ENCODE measurements at regions not wholly inside any gene's neighbourhood (a gene's known extent, or its start where the extent isn't known, plus 50 kb on each side); places are given as distances from the start of the nearest gene placed in this dataset.
"Not testable (repeated sequence)": the region's sequence is repeated elsewhere in the genome, so short reads cannot be mapped to it uniquely, and the experiment has no call there.

DNA sequence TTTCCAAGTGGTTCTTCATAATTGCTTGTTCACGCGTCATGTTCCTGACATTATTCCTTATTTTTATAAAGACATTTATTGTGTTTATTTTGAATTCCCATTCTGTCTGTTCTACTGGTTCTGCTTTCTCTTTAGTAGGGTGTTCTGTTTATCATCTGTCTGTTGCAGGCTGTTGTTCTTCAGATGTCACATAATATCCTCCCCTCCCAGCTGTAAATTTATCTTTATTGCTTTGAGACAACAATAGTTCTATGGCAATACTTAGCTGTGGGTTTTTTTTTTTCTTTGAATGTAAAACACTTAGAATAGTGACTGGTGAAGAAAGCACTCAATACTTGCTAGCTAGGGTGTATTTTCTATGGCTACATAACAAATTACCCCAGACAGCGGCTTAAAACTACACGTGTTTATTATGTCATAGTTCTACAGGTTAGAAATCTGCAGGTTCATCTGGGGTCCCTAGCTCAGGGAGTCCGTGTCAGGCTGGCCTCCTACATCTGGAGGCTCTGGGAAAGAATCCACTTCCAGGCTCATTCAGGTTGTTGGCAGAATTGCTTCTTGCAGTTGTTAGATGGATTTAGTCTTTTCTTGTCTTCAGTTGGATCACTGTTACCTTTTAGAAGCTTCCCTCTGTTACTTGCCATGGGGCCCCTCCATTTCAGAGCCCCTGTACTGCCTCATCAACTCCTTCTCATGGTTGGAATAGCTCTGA is 63.4 kb upstream of the ENPEP start:
- ChIA-PET CTCF (no interaction called here), POLR2A (ENCODE audit: low non-redundant PET) (no interaction called here)
- Histone ChIP-seq H3K36me3 (ENCODE audit: insufficient read depth, low read length, poor library complexity, severe bottlenecking) (no peaks in the 10 kb centered on the region), H3K4me3 (ENCODE audit: low read depth, low read length, poor library complexity, severe bottlenecking) (no peak overlapping the region), H3K4me1 (ENCODE audit: insufficient read depth, low read length, poor library complexity, severe bottlenecking) (peaks cover 12% of the 10 kb centered on the region), H3K9me3 (ENCODE audit: low read depth, low read length, poor library complexity, severe bottlenecking) (no peaks in the 10 kb centered on the region), H3K27me3 (replicated peaks; ENCODE audit: insufficient read depth, low read depth, low read length, poor library complexity) (no peaks in the 10 kb centered on the region), H3K27ac (ENCODE audit: low read depth, low read length, poor library complexity, severe bottlenecking) (no peak overlapping the region)
- DNase-seq (ENCODE audit: low spot score): no peak
- intact Hi-C loops (cut with micrococcal nuclease; ENCODE audit: unreplicated experiment): no loop called here
- no TSS peak for BruUV-seq (replicated peaks)
- TF ChIP-seq, protein P1, sequence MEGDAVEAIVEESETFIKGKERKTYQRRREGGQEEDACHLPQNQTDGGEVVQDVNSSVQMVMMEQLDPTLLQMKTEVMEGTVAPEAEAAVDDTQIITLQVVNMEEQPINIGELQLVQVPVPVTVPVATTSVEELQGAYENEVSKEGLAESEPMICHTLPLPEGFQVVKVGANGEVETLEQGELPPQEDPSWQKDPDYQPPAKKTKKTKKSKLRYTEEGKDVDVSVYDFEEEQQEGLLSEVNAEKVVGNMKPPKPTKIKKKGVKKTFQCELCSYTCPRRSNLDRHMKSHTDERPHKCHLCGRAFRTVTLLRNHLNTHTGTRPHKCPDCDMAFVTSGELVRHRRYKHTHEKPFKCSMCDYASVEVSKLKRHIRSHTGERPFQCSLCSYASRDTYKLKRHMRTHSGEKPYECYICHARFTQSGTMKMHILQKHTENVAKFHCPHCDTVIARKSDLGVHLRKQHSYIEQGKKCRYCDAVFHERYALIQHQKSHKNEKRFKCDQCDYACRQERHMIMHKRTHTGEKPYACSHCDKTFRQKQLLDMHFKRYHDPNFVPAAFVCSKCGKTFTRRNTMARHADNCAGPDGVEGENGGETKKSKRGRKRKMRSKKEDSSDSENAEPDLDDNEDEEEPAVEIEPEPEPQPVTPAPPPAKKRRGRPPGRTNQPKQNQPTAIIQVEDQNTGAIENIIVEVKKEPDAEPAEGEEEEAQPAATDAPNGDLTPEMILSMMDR (conservative IDR thresholded peaks at IDR 0.05; ENCODE audit: low read depth, low read length): no peak
- TF ChIP-seq EZH2 (IDR thresholded peaks at IDR 0.05; ENCODE audit: borderline replicate concordance, low read depth, low read length, poor library complexity, severe bottlenecking): no peak

DNA sequence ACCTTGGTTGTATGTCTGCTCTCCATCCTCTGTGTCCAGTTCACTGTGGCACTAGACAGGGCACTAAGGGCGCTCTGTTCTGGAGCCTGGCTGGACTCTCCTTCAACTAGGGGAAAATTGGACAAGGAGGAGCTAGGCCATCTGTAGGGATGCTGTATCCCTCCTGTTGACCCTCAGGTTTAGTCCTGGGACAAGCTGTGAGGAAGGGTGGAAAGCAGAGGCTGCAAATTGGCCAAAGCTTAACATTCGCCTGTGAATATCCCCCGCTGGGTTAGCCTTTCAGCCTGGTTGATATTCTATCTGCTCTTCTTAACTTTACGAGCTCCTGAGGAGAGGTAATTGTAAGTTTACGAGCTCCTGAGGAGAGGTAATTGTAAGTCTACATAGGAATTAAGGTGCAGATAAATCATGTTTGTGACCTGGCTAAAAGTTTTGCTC is 64.4 kb upstream of the ENPEP start:
- TF ChIP-seq EZH2 (IDR thresholded peaks at IDR 0.05; ENCODE audit: borderline replicate concordance, low read depth, low read length, poor library complexity, severe bottlenecking): no peak
- TF ChIP-seq, protein P1 (conservative IDR thresholded peaks at IDR 0.05; ENCODE audit: low read depth, low read length): no peak
- no peaks in the 10 kb centered on the region for H3K9me3 ChIP-seq (ENCODE audit: low read depth, low read length, poor library complexity, severe bottlenecking)
- ChIA-PET CTCF (no interaction called here), POLR2A (ENCODE audit: low non-redundant PET) (no interaction called here)
- H3K36me3 ChIP-seq (ENCODE audit: insufficient read depth, low read length, poor library complexity, severe bottlenecking): no peaks in the 10 kb centered on the region
- H3K4me3 ChIP-seq (ENCODE audit: low read depth, low read length, poor library complexity, severe bottlenecking): no peak overlapping the region
- intact Hi-C loops (cut with micrococcal nuclease; ENCODE audit: unreplicated experiment): no loop called here
- H3K27ac ChIP-seq (ENCODE audit: low read depth, low read length, poor library complexity, severe bottlenecking): no peak overlapping the region
- H3K27me3 ChIP-seq (replicated peaks; ENCODE audit: insufficient read depth, low read depth, low read length, poor library complexity): no peaks in the 10 kb centered on the region
- DNase-seq (ENCODE audit: low spot score): peak; percentile 24
- BruUV-seq (replicated peaks): no TSS peak
- peaks cover 12% of the 10 kb centered on the region for H3K4me1 ChIP-seq (ENCODE audit: insufficient read depth, low read length, poor library complexity, severe bottlenecking)

DNA sequence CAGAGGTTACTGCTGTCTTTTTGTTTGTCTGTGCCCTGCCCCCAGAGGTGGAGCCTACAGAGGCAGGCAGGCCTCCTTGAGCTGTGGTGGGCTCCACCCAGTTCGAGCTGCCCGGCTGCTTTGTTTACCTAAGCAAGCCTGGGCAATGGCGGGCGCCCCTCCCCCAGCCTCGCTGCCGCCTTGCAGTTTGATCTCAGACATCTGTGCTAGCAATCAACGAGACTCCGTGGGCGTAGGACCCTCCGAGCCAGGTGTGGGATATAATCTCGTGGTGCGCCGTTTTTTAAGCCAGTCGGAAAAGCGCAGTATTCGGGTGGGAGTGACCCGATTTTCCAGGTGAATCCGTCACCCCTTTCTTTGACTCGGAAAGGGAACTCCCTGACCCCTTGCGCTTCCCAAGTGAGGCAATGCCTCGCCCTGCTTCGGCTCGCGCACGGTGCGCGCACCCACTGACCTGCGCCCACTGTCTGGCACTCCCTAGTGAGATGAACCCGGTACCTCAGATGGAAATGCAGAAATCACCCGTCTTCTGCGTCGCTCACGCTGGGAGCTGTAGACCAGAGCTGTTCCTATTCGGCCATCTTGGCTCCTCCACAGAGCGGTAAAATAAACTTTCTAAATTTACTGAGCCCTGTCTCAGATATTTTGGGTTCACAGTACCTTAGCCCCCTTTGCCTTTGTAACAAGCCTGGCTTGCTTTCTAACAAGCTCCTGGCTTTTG is 64.9 kb upstream of the ENPEP start:
- H3K27ac ChIP-seq (ENCODE audit: low read depth, low read length, poor library complexity, severe bottlenecking); H3K4me3 ChIP-seq (ENCODE audit: low read depth, low read length, poor library complexity, severe bottlenecking); BruUV-seq (replicated peaks); DNase-seq (ENCODE audit: low spot score); H3K36me3 ChIP-seq (ENCODE audit: insufficient read depth, low read length, poor library complexity, severe bottlenecking); H3K9me3 ChIP-seq (ENCODE audit: low read depth, low read length, poor library complexity, severe bottlenecking); intact Hi-C loops (cut with micrococcal nuclease; ENCODE audit: unreplicated experiment); CTCF ChIA-PET; POLR2A ChIA-PET (ENCODE audit: low non-redundant PET); H3K27me3 ChIP-seq (replicated peaks; ENCODE audit: insufficient read depth, low read depth, low read length, poor library complexity): not testable (repeated sequence)
- H3K4me1 ChIP-seq (ENCODE audit: insufficient read depth, low read length, poor library complexity, severe bottlenecking): peaks cover 12% of the 10 kb centered on the region

Data from A673 (cell line).